ENCODE measurements at regions not wholly inside any gene's neighbourhood (a gene's known extent, or its start where the extent isn't known, plus 50 kb on each side); places are given as distances from the start of the nearest gene placed in this dataset.

GRCh38 chr7:132072873-132073272 is 503.4 kb downstream of the PLXNA4 start:
- DNase-seq (ENCODE audit: low spot score) = peak; percentile 38

- DNase-seq (ENCODE audit: low spot score) = no peak
Measured at GRCh38 chr7:132072165-132072564, 504.1 kb downstream of the PLXNA4 start.

DNA sequence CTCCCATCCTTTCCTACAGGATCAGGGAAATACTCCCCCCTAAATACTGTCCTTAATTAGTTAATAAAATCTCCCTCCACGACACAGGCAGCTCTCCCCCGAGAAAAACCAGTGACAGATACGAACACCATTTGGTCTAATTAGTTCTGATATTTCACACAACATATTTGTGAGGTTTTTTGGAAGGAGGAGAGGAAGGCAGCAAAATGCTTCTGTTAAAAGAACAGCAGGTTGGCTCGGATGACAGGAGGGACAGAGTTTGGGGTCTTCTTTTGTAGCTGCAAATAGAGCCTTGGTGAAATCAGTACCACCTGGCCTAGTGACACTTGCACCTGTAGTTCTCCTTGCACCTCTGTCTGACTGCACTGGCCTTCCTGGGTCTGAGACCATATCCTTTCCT is 507.0 kb downstream of the PLXNA4 start:
- no peak for DNase-seq (ENCODE audit: low spot score)

DNA sequence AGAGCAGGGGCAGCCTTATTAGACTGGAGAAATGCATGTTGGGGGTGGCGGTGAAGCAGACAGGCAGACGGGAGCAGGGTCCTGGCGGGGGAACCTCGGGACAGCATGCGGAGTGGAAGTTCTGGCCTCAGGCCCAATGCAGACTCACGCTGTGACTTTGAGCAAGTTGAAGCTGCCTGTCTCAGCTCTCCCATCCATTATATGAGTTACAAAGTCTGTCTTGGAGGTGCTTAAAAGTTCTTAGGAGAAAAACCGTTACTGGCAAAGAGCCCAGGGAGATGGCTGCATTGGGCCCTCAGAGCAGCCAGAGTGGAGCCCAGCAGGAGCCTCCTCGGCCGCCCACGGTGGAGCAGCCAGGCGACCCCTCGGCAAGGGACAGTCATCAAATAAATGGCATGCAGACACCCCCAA is 509.5 kb downstream of the PLXNA4 start:
- no peak for DNase-seq (ENCODE audit: low spot score)

DNA sequence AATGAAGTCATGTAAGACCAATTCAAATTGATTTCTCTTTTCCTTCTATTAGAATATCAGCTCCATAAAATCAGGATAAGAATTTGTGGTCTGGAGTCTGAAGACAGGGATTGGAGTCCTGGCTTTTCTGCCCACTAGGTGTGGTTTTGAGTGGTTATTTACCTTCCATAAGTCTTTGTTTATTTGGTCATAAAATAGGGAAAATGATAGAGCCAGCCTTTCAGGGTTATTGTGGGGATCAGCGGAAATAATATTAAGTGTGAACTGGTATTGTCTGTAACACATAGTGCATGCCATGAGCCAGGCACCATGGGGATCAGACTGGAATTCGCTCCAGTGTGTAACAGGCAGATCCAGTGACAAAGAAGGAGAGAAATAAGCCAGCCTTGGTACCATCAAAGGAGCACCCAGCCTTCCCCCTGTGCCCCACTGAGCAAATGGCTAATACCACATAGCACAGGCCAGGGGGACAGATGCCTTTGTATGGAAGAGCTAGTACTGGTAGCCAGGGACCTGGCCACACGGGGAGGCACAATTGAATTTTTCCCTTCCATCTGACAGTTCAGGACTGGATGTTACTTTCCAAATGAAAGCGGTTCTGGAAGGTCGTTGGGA is 509.7 kb upstream of the PODXL start:
- no peak for DNase-seq (ENCODE audit: low spot score)

DNA sequence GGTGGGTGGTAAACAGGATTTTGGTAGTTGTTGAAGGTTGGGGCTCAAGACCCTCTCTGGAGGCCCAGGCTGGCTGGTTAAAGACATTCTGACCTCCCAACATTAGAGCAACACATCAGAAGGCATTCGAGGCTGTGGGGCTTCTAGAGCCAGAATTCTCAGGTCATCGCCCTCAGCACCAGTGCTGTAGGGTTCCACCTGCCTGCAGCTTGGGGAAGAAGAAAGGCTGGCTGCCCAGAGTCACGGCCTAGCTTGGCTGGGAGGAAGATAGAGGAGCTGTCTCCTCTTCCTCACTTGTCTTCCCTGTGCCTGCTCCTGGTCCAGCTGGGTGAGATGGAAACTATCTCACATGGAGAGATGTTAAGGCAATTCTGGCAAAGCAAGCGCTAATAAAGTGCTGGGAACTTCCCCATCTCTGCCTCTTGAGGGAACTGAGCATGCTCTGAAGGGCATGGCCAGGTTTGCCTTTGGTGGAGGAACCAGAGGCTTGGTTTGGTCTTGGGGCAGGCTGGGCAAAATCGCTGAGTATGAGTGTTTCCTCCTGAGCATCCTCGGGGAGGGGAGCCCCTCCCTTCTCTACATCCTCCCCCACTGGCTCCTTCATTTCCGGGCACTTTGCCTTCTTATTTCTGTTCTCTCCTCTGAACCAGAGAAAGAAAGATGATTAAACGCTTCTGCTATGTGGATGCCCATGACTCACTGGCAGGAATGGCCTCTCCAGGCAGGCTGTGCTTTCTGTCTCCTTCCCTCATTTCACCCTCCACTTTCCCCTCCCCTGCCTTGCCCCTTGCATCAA is 509.0 kb upstream of the PODXL start:
- DNase-seq (ENCODE audit: low spot score) = peak; percentile 92

- DNase-seq (ENCODE audit: low spot score) = no peak
Measured at GRCh38 chr7:132063800-132064199, 507.4 kb upstream of the PODXL start.

- no peak for DNase-seq (ENCODE audit: low spot score)
Measured at GRCh38 chr7:132061937-132062336, 505.5 kb upstream of the PODXL start.

- DNase-seq (ENCODE audit: low spot score) = no peak
Measured at GRCh38 chr7:132059141-132059540, 502.7 kb upstream of the PODXL start.

DNA sequence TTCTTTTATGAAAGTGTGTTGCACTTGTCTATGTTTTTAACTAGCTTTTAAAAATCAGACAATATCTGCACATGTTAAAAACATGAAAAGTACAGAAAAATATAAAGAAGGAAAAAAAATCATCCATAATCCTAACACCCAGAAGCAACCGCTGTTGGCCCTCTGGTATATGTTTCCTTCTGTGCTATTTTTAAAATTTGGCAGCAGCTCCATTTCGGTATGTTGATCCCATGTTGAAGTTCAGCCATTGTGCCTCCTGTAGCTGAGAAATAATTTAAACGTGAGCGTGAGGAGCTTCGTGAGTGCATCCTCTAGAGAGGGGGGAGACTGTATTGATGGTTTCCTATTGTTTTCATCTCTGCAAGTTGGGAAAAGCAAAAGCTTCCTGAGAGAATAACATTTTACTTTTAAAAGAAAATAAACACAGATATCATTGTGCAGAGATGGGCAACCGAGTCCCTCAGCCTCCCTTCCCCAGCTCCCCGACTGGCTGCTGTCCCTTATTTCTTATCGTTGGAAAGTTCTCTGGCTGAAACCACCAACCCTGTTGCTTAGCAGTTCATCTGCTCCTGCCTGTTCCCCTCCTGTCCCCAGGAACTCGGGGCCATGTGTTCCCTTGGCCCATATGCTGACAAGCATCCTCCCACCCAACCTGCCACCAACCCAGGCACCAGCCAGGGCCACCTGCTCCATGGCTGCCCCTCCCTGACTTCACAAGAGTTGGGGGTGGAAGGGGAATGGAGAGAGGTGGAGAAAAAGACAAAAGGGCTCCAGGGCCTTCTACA is 499.1 kb upstream of the PODXL start:
- no peak for DNase-seq (ENCODE audit: low spot score)

GRCh38 chr7:132053871-132054270 is 497.4 kb upstream of the PODXL start:
- no peak for DNase-seq (ENCODE audit: low spot score)

GRCh38 chr7:132051311-132051710 is 494.9 kb upstream of the PODXL start:
- no peak for DNase-seq (ENCODE audit: low spot score)

DNA sequence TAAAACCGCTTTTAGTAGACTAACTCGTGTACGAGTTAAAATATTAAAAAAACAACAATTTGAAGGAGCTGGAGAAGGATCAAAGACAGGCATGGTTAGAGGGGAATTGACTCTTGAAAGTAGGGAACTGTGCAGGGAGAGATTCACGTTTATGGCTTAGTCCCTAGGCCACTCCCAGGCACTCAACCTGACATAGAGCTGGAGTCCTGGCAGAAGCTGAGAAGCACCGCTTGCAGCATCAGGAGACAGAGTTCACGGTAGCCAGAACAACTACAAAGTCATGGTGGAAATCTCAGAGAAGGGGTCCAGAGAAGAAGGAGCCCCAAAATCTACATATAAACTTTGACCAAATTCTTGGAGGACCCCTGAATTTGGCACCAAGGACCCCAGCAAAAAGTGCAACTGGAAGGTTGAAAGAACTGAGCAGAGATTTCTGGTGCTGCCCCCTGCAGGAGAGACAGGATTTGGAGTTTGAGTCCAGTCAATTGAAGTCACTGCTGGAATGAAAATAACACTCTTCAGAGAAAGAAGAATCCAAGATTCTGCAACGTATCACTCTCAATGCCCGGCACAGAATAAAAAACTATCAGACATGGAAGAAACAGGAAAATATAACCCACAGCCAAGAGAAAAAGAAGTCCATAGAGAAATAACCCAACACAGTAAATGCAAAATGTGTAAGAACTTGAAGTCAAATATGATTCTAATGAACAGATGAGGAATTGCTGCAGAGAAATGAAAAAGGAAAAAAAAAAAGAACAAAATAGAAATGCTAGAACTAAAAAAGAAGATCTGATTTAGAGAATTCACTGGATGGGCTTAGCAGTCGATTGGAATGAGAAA is 493.3 kb upstream of the PODXL start:
- peak; percentile 45 for DNase-seq (ENCODE audit: low spot score)

DNA sequence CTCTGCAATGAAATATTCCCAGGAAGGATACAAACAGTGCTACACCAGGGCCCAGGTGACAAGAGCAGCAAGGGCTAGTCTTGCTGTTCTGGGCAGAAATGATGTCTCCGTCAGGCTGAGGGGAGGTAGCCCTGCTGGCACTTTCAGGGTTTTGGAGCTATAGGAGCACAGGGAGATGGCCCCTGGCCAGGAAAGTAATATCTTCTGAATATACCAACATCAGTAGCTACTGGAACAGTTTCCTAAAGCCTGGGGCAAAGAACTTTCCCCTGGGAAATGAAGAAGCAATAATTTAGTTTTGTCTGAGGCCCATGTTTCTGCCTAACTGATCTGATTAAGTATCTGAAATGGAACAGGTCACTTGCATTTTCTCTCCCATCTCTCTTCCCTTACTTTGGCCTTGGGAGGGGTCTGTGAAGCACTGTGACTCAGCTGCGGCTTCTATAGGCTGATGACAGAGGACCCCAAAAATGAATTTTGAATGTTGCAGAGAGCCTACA is 489.1 kb upstream of the PODXL start:
- no peak for DNase-seq (ENCODE audit: low spot score)

DNA sequence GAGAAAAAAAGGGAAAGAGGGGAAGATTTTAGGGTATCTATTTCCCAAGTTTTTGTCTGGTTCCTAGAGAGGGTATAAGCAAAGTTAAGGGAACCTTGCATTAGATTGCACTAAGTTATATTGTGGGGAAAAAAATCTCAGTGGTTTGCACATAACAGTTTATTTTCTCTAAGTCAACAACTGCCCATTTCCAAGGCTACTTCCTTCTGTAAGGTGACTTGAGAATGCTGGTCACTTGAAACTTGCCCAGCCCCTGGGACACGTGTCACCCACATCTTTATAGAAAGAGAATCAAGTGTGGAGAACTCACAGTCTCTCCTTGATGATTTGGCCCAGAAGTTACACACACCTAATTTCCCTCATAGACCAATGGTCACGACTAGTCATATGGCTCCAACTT is 488.6 kb upstream of the PODXL start:
- no peak for DNase-seq (ENCODE audit: low spot score)

GRCh38 chr7:132044247-132044646 is 487.8 kb upstream of the PODXL start:
- no peak for DNase-seq (ENCODE audit: low spot score)

DNA sequence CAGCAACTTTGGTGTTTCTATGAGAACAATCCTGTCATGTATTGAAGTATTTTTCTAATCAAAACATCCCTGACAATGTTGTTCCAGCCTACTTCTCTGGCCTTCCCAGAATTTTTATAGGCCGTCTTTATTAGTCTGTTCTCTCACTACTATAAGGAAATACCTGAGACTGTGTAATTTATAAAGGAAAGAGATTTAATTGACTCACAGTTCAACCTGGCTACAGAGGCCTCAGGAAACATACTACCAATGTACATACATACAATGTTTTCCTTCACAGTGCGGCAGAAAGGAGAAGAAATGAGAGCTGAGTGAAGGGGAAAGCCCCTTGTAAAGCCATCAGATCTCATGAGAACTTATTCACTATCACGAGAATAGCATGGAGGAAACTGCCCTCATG is 484.7 kb upstream of the PODXL start:
- DNase-seq (ENCODE audit: low spot score) = no peak

- DNase-seq (ENCODE audit: low spot score) = no peak
Measured at GRCh38 chr7:132035517-132036362, 479.3 kb upstream of the PODXL start.

DNA sequence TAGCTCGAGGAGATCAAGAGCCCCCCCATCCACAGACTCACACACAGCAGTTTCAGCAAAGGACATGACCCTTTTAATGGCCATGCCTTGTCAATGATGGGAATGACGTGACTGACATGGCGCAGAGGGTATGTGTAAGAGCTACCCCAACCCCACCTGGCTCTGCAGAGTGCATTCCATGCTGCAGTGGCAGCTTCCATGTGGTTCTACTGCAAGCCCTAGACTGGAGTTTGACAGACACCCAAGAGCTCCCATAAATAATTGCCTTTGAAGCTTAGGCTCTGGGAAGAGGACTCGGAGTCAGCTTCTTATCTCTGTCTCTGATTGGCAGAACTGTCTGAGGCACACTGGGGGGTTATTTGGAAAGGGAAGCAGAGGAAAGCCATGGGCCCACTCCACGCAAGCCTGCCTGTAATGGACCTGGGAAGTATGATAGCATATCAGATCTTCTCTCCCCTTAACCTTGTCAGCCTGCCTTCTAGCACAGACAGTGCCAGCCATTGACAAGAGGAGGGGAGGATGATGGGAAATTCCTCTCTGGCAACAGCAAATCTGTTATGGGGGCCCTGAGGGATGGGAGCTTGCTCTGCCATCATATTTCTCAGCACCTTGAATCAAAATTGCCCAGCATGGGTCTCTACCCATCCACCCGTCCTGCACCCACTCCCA is 478.5 kb upstream of the PODXL start:
- no peak for DNase-seq (ENCODE audit: low spot score)

DNA sequence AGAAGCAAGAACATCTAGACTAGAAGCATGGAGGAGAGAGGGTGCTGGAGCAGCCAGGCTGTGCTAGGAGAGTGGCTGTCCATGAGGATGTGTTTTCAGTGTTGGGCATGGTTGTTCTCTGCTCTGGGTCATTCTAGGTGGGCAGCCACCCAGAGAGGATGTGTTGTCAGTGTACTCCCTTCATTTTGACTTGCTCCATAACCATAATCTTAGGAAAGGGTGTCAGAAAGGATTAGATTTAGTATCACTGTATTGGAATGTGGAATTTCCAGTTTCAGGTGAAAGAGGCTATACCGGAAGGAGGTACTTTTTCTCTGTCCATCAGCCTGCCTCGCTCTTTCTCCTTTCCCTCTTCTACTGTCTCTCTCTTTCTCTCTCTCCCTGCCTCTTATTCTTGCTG is 474.5 kb upstream of the PODXL start:
- no peak for DNase-seq (ENCODE audit: low spot score)

All from RKO (cell line).